A673 (cell line): ENCODE measurements at regions not wholly inside any gene's neighbourhood (a gene's known extent, or its start where the extent isn't known, plus 50 kb on each side); places are given as distances from the start of the nearest gene placed in this dataset.
"Not testable (repeated sequence)": the region's sequence is repeated elsewhere in the genome, so short reads cannot be mapped to it uniquely, and the experiment has no call there.

Source experiments
- EZH2 ChIP-seq: fragments of 200-600 bp; sonication (generic); IDR thresholded peaks from 2 replicates; pipeline ENCODE4 v1.6.1; 2017; ENCODE audit warnings: borderline replicate concordance, low read depth, mild to moderate bottlenecking, mixed read lengths, antibody characterized with exemption, low read length; ENCODE audit not compliant: poor library complexity, severe bottlenecking
- TF ChIP-seq, protein P1 (sequence below): fragments of 300-800, 200-600 bp; sonication (generic); conservative IDR thresholded peaks from 2 replicates; pipeline ENCODE4 v1.5.1; 2017; ENCODE audit warnings: low read depth, mild to moderate bottlenecking, antibody characterized with exemption, low read length, moderate library complexity, mixed read lengths

DNA sequence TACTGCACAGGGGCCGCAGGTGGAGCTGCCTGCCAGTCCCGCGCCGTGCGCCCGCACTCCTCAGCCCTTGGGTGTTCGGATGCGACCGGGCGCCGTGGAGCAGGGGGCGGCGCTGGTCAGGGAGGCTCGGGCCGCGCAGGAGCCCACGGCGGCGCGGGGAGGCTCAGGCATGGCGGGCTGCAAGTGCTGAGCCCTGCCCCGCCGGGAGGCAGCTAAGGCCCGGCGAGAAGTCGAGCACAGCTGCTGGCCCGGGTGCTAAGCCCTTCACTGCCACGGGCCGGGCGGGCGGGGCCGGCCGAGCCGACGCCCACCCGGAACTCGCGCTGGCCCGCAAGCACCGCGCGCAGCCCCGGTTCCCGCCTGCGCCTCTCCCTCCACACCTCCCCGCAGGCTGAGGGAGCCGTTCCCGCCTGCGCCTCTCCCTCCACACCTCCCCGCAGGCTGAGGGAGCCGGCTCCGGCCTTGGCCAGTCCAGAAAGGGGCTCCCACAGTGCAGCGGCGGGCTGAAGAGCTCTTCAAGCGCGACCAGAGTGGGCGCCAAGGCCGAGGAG lies 653.7 kb downstream of the NR2F2 start:
- TF ChIP-seq, protein P1, sequence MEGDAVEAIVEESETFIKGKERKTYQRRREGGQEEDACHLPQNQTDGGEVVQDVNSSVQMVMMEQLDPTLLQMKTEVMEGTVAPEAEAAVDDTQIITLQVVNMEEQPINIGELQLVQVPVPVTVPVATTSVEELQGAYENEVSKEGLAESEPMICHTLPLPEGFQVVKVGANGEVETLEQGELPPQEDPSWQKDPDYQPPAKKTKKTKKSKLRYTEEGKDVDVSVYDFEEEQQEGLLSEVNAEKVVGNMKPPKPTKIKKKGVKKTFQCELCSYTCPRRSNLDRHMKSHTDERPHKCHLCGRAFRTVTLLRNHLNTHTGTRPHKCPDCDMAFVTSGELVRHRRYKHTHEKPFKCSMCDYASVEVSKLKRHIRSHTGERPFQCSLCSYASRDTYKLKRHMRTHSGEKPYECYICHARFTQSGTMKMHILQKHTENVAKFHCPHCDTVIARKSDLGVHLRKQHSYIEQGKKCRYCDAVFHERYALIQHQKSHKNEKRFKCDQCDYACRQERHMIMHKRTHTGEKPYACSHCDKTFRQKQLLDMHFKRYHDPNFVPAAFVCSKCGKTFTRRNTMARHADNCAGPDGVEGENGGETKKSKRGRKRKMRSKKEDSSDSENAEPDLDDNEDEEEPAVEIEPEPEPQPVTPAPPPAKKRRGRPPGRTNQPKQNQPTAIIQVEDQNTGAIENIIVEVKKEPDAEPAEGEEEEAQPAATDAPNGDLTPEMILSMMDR, result not testable (repeated sequence)
- not testable (repeated sequence) for TF ChIP-seq EZH2
